Neural progenitor cell (in vitro differentiated cells): ENCODE measurements at regions not wholly inside any gene's neighbourhood (a gene's known extent, or its start where the extent isn't known, plus 50 kb on each side); places are given as distances from the start of the nearest gene placed in this dataset.
"Not testable (repeated sequence)": the region's sequence is repeated elsewhere in the genome, so short reads cannot be mapped to it uniquely, and the experiment has no call there.

Experiments
- DNase-seq: peaks from one replicate; pipeline ENCODE4 v3.0.0-alpha.2; 2016; ENCODE audit warnings: low spot score
- H2AFZ ChIP-seq: fragments of 200-600 bp; sonication (generic); replicated peaks from 2 replicates; pipeline ENCODE4 v1.6.1; 2016; ENCODE audit warnings: antibody characterized with exemption
- H3F3A ChIP-seq: fragments of 200-600 bp; sonication (generic); 2 replicates; pipeline ENCODE4 v1.6.1; 2016; ENCODE audit warnings: antibody characterized with exemption, low read depth
- H3K27ac ChIP-seq: fragments of 200-600 bp; sonication (generic); 2 replicates; pipeline ENCODE4 v1.5.1; 2016; ENCODE audit warnings: mild to moderate bottlenecking
- H3K27me3 ChIP-seq: fragments of 200-600 bp; sonication (generic); 2 replicates; pipeline ENCODE4 v1.6.1; 2016; ENCODE audit warnings: mild to moderate bottlenecking, moderate library complexity
- H3K36me3 ChIP-seq: fragments of 200-600 bp; sonication (generic); 2 replicates; pipeline ENCODE4 v1.5.1; 2016
- H3K4me1 ChIP-seq: fragments of 200-600 bp; sonication (generic); 2 replicates; pipeline ENCODE4 v1.6.1; 2016; ENCODE audit warnings: mixed run types
- H3K4me2 ChIP-seq: fragments of 200-600 bp; sonication (generic); 2 replicates; pipeline ENCODE4 v1.6.1; 2016
- H3K4me3 ChIP-seq: fragments of 200-600 bp; sonication (generic); 2 replicates; pipeline ENCODE4 v1.5.1; 2016
- H3K79me2 ChIP-seq: fragments of 200-600 bp; sonication (generic); 2 replicates; pipeline ENCODE4 v1.6.1; 2016; ENCODE audit warnings: low read depth
- H3K9ac ChIP-seq: fragments of 200-600 bp; sonication (generic); 2 replicates; pipeline ENCODE4 v1.6.1; 2016
- H3K9me3 ChIP-seq: fragments of 200-600 bp; sonication (generic); 2 replicates; pipeline ENCODE4 v1.5.1; 2016; ENCODE audit warnings: low read depth
- H4K20me1 ChIP-seq: fragments of 200-600 bp; sonication (generic); 2 replicates; pipeline ENCODE4 v1.6.1; 2016; ENCODE audit warnings: low read depth
- H3K27ac Mint-ChIP-seq: 3 replicates; pipeline ENCODE4 v1.8.0; 2021; ENCODE audit warnings: mixed read lengths
- H3K27me3 Mint-ChIP-seq: 2 replicates; pipeline ENCODE4 v1.8.0; 2022; ENCODE audit warnings: low read depth, mild to moderate bottlenecking, inconsistent platforms, moderate library complexity, mixed read lengths; ENCODE audit not compliant: insufficient read depth
- H3K36me3 Mint-ChIP-seq: 3 replicates; pipeline ENCODE4 v1.8.0; 2021; ENCODE audit warnings: mixed read lengths
- H3K4me1 Mint-ChIP-seq: 3 replicates; pipeline ENCODE4 v1.8.0; 2021; ENCODE audit warnings: mixed read lengths
- H3K4me3 Mint-ChIP-seq: 3 replicates; pipeline ENCODE4 v1.8.0; 2021; ENCODE audit warnings: mild to moderate bottlenecking, moderate library complexity, mixed read lengths
- H3K9me3 Mint-ChIP-seq: 3 replicates; pipeline ENCODE4 v1.8.0; 2020; ENCODE audit warnings: mixed read lengths
- EZH2 ChIP-seq: fragments of 200-600 bp; sonication (generic); IDR thresholded peaks from 2 replicates; pipeline ENCODE4 v1.6.1; 2017; ENCODE audit warnings: antibody characterized with exemption, mild to moderate bottlenecking, moderate library complexity
- EZH2phosphoT487 ChIP-seq: fragments of 200-600 bp; sonication (generic); IDR thresholded peaks from 2 replicates; pipeline ENCODE4 v1.6.1; 2017; ENCODE audit warnings: antibody characterized with exemption
- TF ChIP-seq, protein P1 (sequence below): fragments of 200-600 bp; sonication (generic); IDR thresholded peaks from 2 replicates; pipeline ENCODE4 v1.5.1; 2017; ENCODE audit warnings: antibody characterized with exemption, mild to moderate bottlenecking

DNA sequence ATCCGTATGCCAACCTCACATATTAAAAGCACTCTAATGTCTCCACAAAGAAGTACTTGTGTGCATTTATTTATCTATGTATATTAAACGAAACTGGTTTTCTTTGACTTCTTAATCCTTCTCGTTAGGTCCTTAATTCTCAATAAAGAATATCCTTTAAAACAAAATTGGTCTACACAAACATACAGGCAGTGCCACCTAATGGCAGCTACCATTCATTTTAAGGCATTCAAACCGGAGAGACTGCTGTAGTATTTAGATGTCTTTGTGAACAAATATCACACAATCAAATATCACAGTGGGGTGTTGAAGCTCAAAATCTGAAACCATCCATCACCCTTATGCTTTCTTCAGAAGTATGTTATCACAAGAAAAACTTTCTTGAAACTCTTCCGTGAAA, 96.6 kb upstream of the IRAK1BP1 start:
- DNase-seq, result no peak
- no peaks in the 10 kb centered on the region for H3K9me3 ChIP-seq
- no peaks in the 10 kb centered on the region for H3K27me3 Mint-ChIP-seq

DNA sequence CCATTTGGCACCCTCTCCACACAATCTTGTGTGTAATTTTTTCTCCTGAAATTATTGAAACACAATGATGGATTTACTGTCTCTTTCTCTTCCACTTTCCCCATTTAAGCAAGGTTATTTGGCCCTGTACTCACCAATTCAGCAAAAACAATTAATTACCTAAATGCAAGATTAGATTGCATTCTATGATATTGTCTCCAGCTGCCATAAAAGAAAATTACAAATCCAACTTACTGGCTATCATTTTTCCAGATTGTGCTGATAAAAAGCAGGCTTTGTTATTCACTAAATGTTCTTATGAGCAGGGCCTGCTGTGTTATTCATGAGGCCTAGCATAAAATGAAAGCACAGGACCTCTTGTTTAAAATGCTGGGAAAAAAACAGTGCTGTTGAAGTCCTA, 95.8 kb upstream of the IRAK1BP1 start:
- Histone ChIP-seq H3F3A (no peaks in the 10 kb centered on the region), H3K79me2 (no peaks in the 10 kb centered on the region), H3K4me2 (no peak overlapping the region), H3K4me1 (no peaks in the 10 kb centered on the region), H3K9me3 (no peaks in the 10 kb centered on the region), H3K27me3 (no peaks in the 10 kb centered on the region), H3K9ac (no peak overlapping the region), H3K27ac (no peak overlapping the region), H2AFZ (peak overlapping the region; percentile 9), H3K36me3 (no peaks in the 10 kb centered on the region), H3K4me3 (no peak overlapping the region), H4K20me1 (no peaks in the 10 kb centered on the region)
- DNase-seq, result no peak
- Mint-ChIP-seq H3K9me3 (no peaks in the 10 kb centered on the region), H3K27me3 (no peaks in the 10 kb centered on the region), H3K36me3 (no peaks in the 10 kb centered on the region), H3K4me3 (no peak overlapping the region), H3K27ac (no peak overlapping the region), H3K4me1 (peaks cover 12% of the 10 kb centered on the region)
- TF ChIP-seq, protein P1, sequence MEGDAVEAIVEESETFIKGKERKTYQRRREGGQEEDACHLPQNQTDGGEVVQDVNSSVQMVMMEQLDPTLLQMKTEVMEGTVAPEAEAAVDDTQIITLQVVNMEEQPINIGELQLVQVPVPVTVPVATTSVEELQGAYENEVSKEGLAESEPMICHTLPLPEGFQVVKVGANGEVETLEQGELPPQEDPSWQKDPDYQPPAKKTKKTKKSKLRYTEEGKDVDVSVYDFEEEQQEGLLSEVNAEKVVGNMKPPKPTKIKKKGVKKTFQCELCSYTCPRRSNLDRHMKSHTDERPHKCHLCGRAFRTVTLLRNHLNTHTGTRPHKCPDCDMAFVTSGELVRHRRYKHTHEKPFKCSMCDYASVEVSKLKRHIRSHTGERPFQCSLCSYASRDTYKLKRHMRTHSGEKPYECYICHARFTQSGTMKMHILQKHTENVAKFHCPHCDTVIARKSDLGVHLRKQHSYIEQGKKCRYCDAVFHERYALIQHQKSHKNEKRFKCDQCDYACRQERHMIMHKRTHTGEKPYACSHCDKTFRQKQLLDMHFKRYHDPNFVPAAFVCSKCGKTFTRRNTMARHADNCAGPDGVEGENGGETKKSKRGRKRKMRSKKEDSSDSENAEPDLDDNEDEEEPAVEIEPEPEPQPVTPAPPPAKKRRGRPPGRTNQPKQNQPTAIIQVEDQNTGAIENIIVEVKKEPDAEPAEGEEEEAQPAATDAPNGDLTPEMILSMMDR, result no peak
- TF ChIP-seq EZH2phosphoT487 (no peak), EZH2 (no peak)

More for the DNA sequence above, 96.6 kb upstream of the IRAK1BP1 start:
- no peak for TF ChIP-seq EZH2
- TF ChIP-seq, protein P1, result peak; percentile 41
- Histone ChIP-seq H2AFZ (no peak overlapping the region), H3K27me3 (no peaks in the 10 kb centered on the region), H3K4me3 (no peak overlapping the region), H3F3A (no peaks in the 10 kb centered on the region), H3K27ac (no peak overlapping the region), H4K20me1 (no peaks in the 10 kb centered on the region), H3K36me3 (no peaks in the 10 kb centered on the region), H3K4me1 (no peaks in the 10 kb centered on the region), H3K9ac (no peak overlapping the region), H3K4me2 (no peak overlapping the region), H3K79me2 (no peaks in the 10 kb centered on the region)
- H3K4me3 Mint-ChIP-seq, result no peak overlapping the region
- no peak overlapping the region for H3K27ac Mint-ChIP-seq
- H3K36me3 Mint-ChIP-seq, result no peaks in the 10 kb centered on the region
- H3K9me3 Mint-ChIP-seq, result no peaks in the 10 kb centered on the region
- H3K4me1 Mint-ChIP-seq, result peaks cover 12% of the 10 kb centered on the region

DNA sequence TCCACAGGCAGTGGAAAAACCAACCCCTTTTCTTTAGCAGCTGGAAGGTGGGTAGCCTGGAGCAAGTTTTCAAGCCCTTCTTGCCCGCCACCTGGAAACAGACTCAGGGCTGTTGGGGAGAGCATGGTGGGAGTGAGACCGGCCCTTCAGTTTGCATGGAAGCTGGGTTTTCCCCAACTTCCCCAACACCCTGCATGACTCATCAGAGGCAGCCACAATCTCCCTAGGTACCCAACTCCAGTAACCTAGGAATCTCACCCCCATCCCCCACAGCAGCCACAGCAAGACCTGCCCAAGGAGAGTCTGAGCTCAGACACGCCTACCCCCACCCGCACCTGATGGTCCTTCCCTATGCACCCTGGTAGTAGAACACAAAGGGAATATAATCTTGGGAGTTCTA, 86.3 kb upstream of the IRAK1BP1 start:
- H3K9me3 Mint-ChIP-seq, result peaks cover 9% of the 10 kb centered on the region
- no peak overlapping the region for H3K27ac Mint-ChIP-seq
- H3K79me2 ChIP-seq, result no peaks in the 10 kb centered on the region
- H3K27me3 Mint-ChIP-seq, result peaks cover 2% of the 10 kb centered on the region
- no peaks in the 10 kb centered on the region for H3K27me3 ChIP-seq
- no peak overlapping the region for H3K4me2 ChIP-seq
- H3K4me3 Mint-ChIP-seq, result no peak overlapping the region
- no peak overlapping the region for H3K4me3 ChIP-seq
- H3K27ac ChIP-seq, result no peak overlapping the region
- H3K9ac ChIP-seq, result no peak overlapping the region
- no peaks in the 10 kb centered on the region for H4K20me1 ChIP-seq
- H3F3A ChIP-seq, result no peaks in the 10 kb centered on the region
- H2AFZ ChIP-seq, result no peak overlapping the region
- H3K4me1 ChIP-seq, result no peaks in the 10 kb centered on the region
- H3K9me3 ChIP-seq, result no peaks in the 10 kb centered on the region
- DNase-seq, result no peak
- no peaks in the 10 kb centered on the region for H3K36me3 Mint-ChIP-seq
- TF ChIP-seq, protein P1, result no peak
- TF ChIP-seq EZH2phosphoT487 (no peak), EZH2 (no peak)
- no peaks in the 10 kb centered on the region for H3K4me1 Mint-ChIP-seq
- H3K36me3 ChIP-seq, result no peaks in the 10 kb centered on the region

DNA sequence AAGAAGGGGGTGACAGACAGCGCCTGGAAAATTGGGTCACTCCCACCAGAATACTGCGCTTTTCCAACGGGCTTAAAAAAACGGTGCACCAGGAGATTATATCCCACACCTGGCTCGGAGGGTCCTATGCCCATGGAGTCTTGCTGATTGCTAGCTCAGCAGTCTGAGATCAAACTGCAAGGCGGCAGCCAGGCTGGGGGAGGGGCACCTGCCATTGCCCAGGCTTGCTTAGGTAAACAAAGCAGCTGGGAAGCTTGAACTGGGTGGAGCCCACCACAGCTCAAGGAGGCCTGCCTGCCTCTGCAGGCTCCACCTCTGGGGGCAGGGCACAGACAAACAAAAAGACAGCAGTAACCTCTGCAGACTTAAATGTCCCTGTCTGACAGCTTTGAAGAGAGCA, 84.0 kb upstream of the IRAK1BP1 start:
- H2AFZ ChIP-seq, H3K36me3 Mint-ChIP-seq, H3K79me2 ChIP-seq, H3F3A ChIP-seq, H3K27ac Mint-ChIP-seq, H3K27me3 ChIP-seq, H3K27me3 Mint-ChIP-seq, H4K20me1 ChIP-seq, H3K36me3 ChIP-seq, H3K4me3 ChIP-seq, H3K4me1 ChIP-seq, H3K9me3 ChIP-seq, DNase-seq, H3K4me1 Mint-ChIP-seq, H3K4me3 Mint-ChIP-seq, H3K27ac ChIP-seq, H3K4me2 ChIP-seq, H3K9ac ChIP-seq: not testable (repeated sequence)
- peaks cover 11% of the 10 kb centered on the region for H3K9me3 Mint-ChIP-seq
